ENCODE measurements at regions not wholly inside any gene's neighbourhood (a gene's known extent, or its start where the extent isn't known, plus 50 kb on each side); places are given as distances from the start of the nearest gene placed in this dataset.
"Not testable (repeated sequence)": the region's sequence is repeated elsewhere in the genome, so short reads cannot be mapped to it uniquely, and the experiment has no call there.

GRCh38 chr2:183866666-183867065 is 731.7 kb upstream of the ZNF804A start:
- Mint-ChIP-seq H3K9me3 (no peaks in the 10 kb centered on the region), H3K36me3 (no peaks in the 10 kb centered on the region), H3K27me3 (no peaks in the 10 kb centered on the region), H3K4me1 (no peaks in the 10 kb centered on the region), H3K4me3 (no peak overlapping the region), H3K27ac (no peak overlapping the region)
- no peak for ATAC-seq

DNA sequence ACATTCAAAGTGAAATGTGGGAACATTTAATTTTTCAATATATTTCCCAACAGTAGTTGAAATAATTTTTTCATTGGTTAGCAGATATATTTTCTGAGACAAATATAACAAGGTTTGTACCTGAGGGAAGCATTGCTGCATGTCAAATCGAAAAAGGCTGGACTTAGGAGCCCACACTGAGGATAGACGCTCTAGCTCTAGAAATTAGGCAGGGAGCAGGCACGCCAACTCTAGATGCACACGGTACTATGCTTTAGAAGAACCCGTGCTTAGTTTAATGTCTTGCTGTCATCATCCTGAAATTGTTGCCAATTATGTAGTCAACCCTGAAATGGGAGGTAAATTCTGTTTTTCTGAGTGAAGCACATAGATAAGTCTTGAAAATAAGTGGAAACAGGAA is 731.1 kb upstream of the ZNF804A start:
- no peaks in the 10 kb centered on the region for H3K36me3 Mint-ChIP-seq
- ATAC-seq: no peak
- H3K27me3 Mint-ChIP-seq: no peaks in the 10 kb centered on the region
- no peaks in the 10 kb centered on the region for H3K9me3 Mint-ChIP-seq
- no peaks in the 10 kb centered on the region for H3K4me1 Mint-ChIP-seq
- no peak overlapping the region for H3K4me3 Mint-ChIP-seq
- no peak overlapping the region for H3K27ac Mint-ChIP-seq

DNA sequence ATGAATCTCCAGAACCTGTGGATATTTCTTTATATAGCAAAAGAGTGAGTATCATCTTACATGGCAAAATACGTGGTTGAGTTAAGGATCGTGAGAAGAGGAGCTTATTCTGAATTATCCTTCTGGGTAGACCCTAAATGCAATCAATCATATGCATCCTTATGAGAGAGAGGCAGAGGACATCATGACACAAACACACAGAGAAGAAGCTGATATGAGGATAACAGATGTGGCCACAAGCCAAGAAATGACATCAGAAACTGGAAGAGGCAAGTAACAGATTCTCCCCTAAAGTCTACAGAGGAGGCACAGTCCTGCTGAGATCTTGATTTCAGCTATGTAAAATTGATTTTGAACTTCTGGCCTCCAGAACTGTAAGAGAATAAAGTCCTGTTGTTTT is 730.2 kb upstream of the ZNF804A start:
- no peak for ATAC-seq
- no peaks in the 10 kb centered on the region for H3K27me3 Mint-ChIP-seq
- no peak overlapping the region for H3K4me3 Mint-ChIP-seq
- H3K4me1 Mint-ChIP-seq: no peaks in the 10 kb centered on the region
- H3K9me3 Mint-ChIP-seq: no peaks in the 10 kb centered on the region
- H3K36me3 Mint-ChIP-seq: no peaks in the 10 kb centered on the region
- no peak overlapping the region for H3K27ac Mint-ChIP-seq

- ATAC-seq: no peak
- H3K27ac Mint-ChIP-seq: no peak overlapping the region
These were observed 729.6 kb upstream of the ZNF804A start for GRCh38 chr2:183868707-183869106.

DNA sequence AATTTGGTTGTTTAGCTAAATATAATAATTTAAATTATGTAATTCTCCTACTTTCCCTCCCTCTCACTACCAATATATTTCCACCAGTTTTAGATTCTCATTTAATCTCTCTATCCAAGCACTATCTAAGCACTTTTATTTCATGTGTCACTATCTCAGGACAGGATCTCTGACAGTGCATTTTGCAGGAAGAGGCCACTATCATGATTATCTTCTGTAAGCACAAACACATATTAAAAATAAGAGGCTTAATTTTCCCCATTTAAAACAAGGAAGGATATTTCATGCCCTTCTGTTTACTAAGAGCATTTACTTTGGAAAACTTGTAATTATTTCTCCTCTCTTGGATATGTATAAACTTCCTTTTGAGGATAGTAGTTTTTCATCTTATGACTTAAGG is 726.2 kb upstream of the ZNF804A start:
- no peaks in the 10 kb centered on the region for H3K9me3 Mint-ChIP-seq
- no peaks in the 10 kb centered on the region for H3K4me1 Mint-ChIP-seq
- ATAC-seq: no peak
- no peak overlapping the region for H3K4me3 Mint-ChIP-seq
- H3K27me3 Mint-ChIP-seq: no peaks in the 10 kb centered on the region
- H3K27ac Mint-ChIP-seq: no peak overlapping the region
- H3K36me3 Mint-ChIP-seq: no peaks in the 10 kb centered on the region

More at GRCh38 chr2:183868707-183869106, 729.6 kb upstream of the ZNF804A start:
- H3K27me3 Mint-ChIP-seq: no peaks in the 10 kb centered on the region
- no peaks in the 10 kb centered on the region for H3K4me1 Mint-ChIP-seq
- no peaks in the 10 kb centered on the region for H3K36me3 Mint-ChIP-seq
- H3K9me3 Mint-ChIP-seq: no peaks in the 10 kb centered on the region
- no peak overlapping the region for H3K4me3 Mint-ChIP-seq

DNA sequence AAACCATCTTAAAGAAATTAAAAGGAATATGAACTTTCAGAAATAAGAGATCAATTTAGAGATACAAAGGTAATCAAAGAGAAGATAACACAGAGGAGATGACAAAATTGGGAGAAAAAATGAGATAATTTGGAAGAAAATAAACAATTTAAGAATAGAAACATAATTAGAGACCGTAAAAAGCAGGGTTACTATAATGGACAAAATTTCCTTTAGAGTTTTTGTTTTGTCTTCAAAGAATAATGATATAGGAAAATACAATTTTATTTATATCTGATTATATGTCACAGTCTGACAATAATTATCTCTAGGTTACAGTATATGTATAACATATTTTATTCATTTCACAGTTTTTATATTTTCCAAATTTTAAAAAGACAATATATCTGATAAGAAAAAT is 716.4 kb upstream of the ZNF804A start:
- H3K9me3 Mint-ChIP-seq: peaks cover 9% of the 10 kb centered on the region
- H3K4me3 Mint-ChIP-seq: no peak overlapping the region
- no peaks in the 10 kb centered on the region for H3K36me3 Mint-ChIP-seq
- no peaks in the 10 kb centered on the region for H3K27me3 Mint-ChIP-seq
- H3K4me1 Mint-ChIP-seq: no peaks in the 10 kb centered on the region
- ATAC-seq: no peak
- H3K27ac Mint-ChIP-seq: no peak overlapping the region

DNA sequence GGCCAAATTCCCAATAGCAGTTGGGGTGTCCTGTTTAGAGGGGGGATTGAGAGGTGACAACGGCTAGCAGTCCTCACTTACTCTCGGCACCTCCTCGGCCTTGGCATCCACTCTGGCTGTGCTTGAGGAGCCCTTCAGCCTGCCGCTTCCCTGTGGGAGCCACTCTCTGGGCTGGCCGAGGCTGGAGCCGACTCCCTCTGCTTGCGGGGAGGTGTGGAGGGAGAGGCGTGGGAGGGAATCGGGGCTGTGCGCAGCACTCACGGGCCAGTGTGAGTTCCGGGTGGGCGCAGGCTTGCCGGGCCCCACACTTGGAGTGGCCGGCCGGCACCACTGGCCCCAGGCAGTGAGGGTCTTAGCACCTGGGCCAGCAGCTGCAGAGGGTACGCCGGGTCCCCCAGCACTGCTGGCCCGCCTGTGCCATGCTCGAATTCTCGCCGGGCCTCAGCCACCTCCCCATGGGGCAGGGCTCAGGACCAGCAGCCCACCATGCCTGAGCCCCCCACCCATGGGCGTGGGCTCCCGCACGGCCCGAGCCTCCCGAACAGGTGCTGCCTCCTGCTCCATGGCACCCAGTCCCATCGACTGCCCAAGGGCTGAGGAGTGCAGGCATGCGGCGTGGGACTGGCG is 705.9 kb upstream of the ZNF804A start:
- peak; percentile 12 for ATAC-seq
- Mint-ChIP-seq H3K4me3 (no peak overlapping the region), H3K36me3 (no peaks in the 10 kb centered on the region), H3K9me3 (peaks cover 6% of the 10 kb centered on the region), H3K27me3 (no peaks in the 10 kb centered on the region), H3K27ac (no peak overlapping the region), H3K4me1 (no peaks in the 10 kb centered on the region)

- H3K27me3 Mint-ChIP-seq: no peaks in the 10 kb centered on the region
- no peak overlapping the region for H3K27ac Mint-ChIP-seq
- ATAC-seq: no peak
- peaks cover 3% of the 10 kb centered on the region for H3K9me3 Mint-ChIP-seq
- H3K4me1 Mint-ChIP-seq: no peaks in the 10 kb centered on the region
- no peaks in the 10 kb centered on the region for H3K36me3 Mint-ChIP-seq
- H3K4me3 Mint-ChIP-seq: no peak overlapping the region
These were observed 699.7 kb upstream of the ZNF804A start for GRCh38 chr2:183898641-183899040.

DNA sequence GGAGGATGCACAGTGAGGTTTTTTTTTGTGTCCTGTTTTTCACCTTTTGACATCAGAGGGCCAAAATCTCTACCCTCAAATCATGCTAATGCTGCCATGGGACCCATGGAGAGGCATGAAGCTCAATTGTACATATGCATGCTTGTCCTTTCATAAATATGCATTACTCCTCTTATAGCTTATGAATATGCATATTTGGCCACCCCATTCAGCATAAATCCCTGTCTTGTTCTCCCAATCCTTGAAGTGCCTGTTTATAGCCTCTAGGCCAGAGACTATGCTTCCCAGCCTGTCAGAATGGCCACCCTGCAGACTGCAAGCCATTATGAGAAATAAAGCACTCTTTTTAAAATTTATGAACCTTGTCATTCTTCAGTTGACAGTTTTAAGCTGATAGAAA is 696.4 kb upstream of the ZNF804A start:
- H3K27ac Mint-ChIP-seq: no peak overlapping the region
- no peaks in the 10 kb centered on the region for H3K27me3 Mint-ChIP-seq
- H3K4me1 Mint-ChIP-seq: no peaks in the 10 kb centered on the region
- no peak for ATAC-seq
- H3K36me3 Mint-ChIP-seq: no peaks in the 10 kb centered on the region
- no peaks in the 10 kb centered on the region for H3K9me3 Mint-ChIP-seq
- no peak overlapping the region for H3K4me3 Mint-ChIP-seq

DNA sequence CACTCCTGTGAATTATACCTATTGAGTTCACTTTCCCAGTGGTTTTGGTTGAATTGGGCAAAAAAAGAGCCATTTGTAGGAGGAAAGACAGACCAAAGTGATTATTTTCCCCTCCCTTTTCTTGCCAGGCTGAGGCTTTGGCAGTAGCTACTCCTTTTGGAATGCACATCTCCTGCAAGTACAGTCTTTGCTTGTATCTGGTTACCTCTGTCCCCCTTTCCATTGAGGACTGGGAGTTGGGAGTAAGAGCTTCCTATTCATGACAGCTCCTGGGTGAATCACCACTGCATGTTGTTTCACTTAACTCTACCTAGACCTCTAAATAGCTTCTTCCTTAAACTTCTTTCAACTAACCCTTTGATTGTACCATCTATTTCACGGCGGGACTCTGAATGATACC is 695.3 kb upstream of the ZNF804A start:
- Mint-ChIP-seq H3K36me3 (no peaks in the 10 kb centered on the region), H3K27ac (no peak overlapping the region), H3K4me3 (no peak overlapping the region), H3K27me3 (no peaks in the 10 kb centered on the region), H3K9me3 (no peaks in the 10 kb centered on the region), H3K4me1 (no peaks in the 10 kb centered on the region)
- ATAC-seq: no peak

DNA sequence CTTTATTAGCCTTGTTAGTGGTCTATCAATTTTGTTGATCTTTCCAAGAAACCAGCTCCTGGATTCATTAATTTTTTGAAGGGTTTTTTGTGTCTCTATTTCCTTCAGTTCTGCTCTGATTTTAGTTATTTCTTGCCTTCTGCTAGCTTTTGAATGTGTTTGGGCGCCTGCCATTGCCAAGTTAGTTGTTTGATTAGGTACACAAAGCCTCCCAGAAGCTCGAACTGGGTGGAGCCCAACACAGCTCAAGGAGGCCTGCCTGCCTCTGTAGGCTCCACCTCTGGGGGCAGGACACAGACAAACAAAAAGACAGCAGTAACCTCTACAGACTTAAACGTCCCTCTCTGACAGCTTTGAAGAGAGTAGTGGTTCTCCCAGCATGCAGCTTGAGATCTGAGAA is 682.3 kb upstream of the ZNF804A start:
- H3K9me3 Mint-ChIP-seq, H3K27ac Mint-ChIP-seq, H3K36me3 Mint-ChIP-seq, ATAC-seq, H3K4me3 Mint-ChIP-seq, H3K4me1 Mint-ChIP-seq, H3K27me3 Mint-ChIP-seq: not testable (repeated sequence)

DNA sequence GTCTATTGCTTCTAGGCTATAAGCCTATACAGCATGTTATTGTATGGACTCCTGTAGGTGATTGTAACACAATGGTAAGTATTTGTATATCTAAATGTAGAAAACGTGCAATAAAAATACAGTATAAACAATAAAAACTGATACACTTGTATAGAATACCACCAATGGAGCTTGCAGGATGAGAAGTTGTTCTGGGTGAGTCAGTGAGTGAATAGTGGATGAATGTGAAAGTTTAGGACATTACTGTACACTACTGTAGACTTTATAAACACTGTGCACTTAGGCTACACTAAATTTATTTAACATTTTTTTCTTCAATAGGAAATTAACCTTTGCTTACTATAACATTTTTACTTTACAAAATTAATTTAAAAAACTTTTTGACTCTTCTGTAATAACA is 679.2 kb upstream of the ZNF804A start:
- no peaks in the 10 kb centered on the region for H3K36me3 Mint-ChIP-seq
- H3K4me1 Mint-ChIP-seq: no peaks in the 10 kb centered on the region
- peaks cover 6% of the 10 kb centered on the region for H3K9me3 Mint-ChIP-seq
- H3K4me3 Mint-ChIP-seq: no peak overlapping the region
- ATAC-seq: no peak
- no peak overlapping the region for H3K27ac Mint-ChIP-seq
- no peaks in the 10 kb centered on the region for H3K27me3 Mint-ChIP-seq

GRCh38 chr2:183919926-183920325 is 678.4 kb upstream of the ZNF804A start:
- H3K4me3 Mint-ChIP-seq: no peak overlapping the region
- no peaks in the 10 kb centered on the region for H3K4me1 Mint-ChIP-seq
- H3K9me3 Mint-ChIP-seq: peaks cover 6% of the 10 kb centered on the region
- no peak for ATAC-seq
- no peak overlapping the region for H3K27ac Mint-ChIP-seq
- no peaks in the 10 kb centered on the region for H3K36me3 Mint-ChIP-seq
- H3K27me3 Mint-ChIP-seq: no peaks in the 10 kb centered on the region

DNA sequence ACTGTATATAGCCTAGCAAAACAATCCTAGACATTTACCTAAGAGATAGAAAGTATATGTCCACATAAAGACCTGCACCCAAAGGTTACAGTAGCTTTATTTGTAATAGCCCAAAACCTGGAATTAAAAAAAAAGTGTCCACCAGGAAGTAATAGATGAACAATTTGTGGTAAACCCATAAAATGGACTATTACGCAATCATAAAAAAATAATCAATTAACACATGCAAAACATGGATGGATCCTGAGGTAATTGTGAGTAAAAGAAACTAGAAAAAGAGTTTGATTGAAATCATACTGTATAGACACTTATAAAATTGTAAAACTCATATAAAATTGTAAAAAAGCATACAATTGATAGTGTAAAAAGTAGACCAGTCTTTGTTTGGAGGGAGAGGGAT is 673.0 kb upstream of the ZNF804A start:
- H3K4me3 Mint-ChIP-seq: no peak overlapping the region
- ATAC-seq: no peak
- H3K27me3 Mint-ChIP-seq: no peaks in the 10 kb centered on the region
- H3K9me3 Mint-ChIP-seq: peaks cover 6% of the 10 kb centered on the region
- H3K27ac Mint-ChIP-seq: no peak overlapping the region
- H3K36me3 Mint-ChIP-seq: no peaks in the 10 kb centered on the region
- no peaks in the 10 kb centered on the region for H3K4me1 Mint-ChIP-seq

DNA sequence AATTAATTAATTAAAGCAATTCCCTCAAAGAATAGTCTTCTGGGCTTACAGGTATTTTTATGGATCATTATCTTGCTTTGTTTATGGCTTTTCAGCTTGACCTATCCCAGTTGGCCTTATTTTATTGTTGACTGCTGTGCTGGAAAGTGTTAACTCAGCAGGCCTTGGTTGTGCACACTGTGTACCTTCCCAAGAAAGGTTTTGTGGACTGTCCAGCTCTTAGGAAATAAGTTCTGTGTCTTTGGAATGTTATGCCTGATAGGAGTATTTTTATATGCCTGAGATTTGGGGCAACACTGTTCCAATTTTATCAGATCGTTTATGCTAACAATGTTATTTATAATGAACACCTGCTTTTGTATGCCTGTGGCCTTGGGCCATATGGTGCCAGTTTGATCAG is 671.9 kb upstream of the ZNF804A start:
- Mint-ChIP-seq H3K4me1 (no peaks in the 10 kb centered on the region), H3K9me3 (peaks cover 6% of the 10 kb centered on the region), H3K27me3 (no peaks in the 10 kb centered on the region)

DNA sequence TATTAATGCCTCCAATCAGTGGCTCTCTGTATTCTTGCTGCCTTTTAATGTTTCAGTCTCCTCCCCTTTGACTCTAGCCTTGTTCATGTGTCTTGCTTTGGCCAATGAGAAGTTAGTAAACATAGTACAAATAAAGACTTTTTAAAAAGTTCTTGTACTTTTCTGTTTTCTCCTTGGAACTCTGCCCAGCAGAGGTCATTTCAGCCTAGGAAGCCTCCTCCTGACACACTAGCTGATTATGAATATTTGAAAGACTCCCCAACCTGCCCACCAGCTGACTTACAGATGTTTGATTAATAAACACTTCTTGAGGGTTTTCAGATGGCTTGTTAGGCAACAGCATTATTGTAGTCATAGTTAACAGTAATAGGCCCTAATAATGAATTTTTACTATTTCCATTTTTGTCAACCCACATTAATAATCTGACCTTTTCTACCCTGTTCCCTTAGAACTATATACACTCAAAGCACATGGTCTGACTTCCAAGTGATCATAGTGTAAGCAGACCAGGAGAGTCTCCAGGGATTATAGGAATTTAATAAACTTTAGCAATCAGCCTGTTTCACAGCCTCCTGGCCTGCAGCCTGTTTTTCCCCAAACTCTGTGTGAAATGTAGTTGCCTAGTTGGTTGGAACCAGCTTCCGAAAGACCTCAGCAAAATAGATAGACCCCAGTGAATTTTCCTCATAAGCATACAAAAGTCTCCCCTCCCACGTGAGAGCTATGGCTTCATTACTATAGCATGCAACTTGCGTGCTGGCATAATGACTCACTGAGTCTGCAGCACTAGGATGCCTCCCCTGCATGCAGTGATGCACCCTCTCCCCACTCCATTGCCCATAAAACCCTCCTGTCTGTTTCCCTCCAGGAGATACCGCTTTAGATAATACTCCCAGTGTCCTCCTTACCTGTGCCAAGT is 670.7 kb upstream of the ZNF804A start:
- peak; percentile 12 for ATAC-seq
- H3K27ac Mint-ChIP-seq: no peak overlapping the region
- H3K36me3 Mint-ChIP-seq: no peaks in the 10 kb centered on the region
- no peaks in the 10 kb centered on the region for H3K4me1 Mint-ChIP-seq
- H3K4me3 Mint-ChIP-seq: no peak overlapping the region
- peaks cover 6% of the 10 kb centered on the region for H3K9me3 Mint-ChIP-seq
- H3K27me3 Mint-ChIP-seq: no peaks in the 10 kb centered on the region

More for the DNA sequence above, 671.9 kb upstream of the ZNF804A start:
- no peak for ATAC-seq
- Mint-ChIP-seq H3K36me3 (no peaks in the 10 kb centered on the region), H3K4me3 (no peak overlapping the region), H3K27ac (no peak overlapping the region)

All from stimulated activated memory B cell treated with anti-CD40 and anti-IgM and Interleukin-4, amounts not matched to agents 10 μg/mL and 1 μg/mL and 100 μg/mL, for 72 hours (primary cell).